ENCODE measurements at regions not wholly inside any gene's neighbourhood (a gene's known extent, or its start where the extent isn't known, plus 50 kb on each side); places are given as distances from the start of the nearest gene placed in this dataset.

GRCh38 chr1:188466539-188466938 is 1637.8 kb downstream of the PLA2G4A start (continued):
- TF ChIP-seq ETS1 (IDR thresholded peaks at IDR 0.05): no peak
- no peak for TF ChIP-seq EZH2phosphoT487 (IDR thresholded peaks at IDR 0.05; ENCODE audit: unreplicated experiment)
- no peak for TF ChIP-seq JUNB (IDR thresholded peaks at IDR 0.05; ENCODE audit: unreplicated experiment)

- no peak overlapping the region for H3K27ac Mint-ChIP-seq
- no peaks in the 10 kb centered on the region for H3K27me3 Mint-ChIP-seq (ENCODE audit: insufficient read depth, low read depth, poor library complexity)
- H3K36me3 Mint-ChIP-seq (ENCODE audit: low read depth): no peaks in the 10 kb centered on the region
- H3K4me2 ChIP-seq: no peak overlapping the region
- ATAC-seq (no peak), DNase-seq (ENCODE audit: low spot score) (no peak)
- H4K20me1 ChIP-seq (replicated peaks; ENCODE audit: insufficient read depth): no peaks in the 10 kb centered on the region
- no peak overlapping the region for H3K27ac ChIP-seq (ENCODE audit: low read depth)
- no peaks in the 10 kb centered on the region for H3K4me1 ChIP-seq (ENCODE audit: insufficient read depth)
- no peaks in the 10 kb centered on the region for H3K9me2 ChIP-seq (ENCODE audit: insufficient read depth)
- H3K9me3 Mint-ChIP-seq: no peaks in the 10 kb centered on the region
- no peaks in the 10 kb centered on the region for H3K4me1 Mint-ChIP-seq
- no peak overlapping the region for H3K4me3 ChIP-seq
- no peak overlapping the region for H3K4me3 Mint-ChIP-seq
- no peaks in the 10 kb centered on the region for H3K79me2 ChIP-seq (replicated peaks; ENCODE audit: insufficient read depth)
- H3K27me3 ChIP-seq (ENCODE audit: insufficient read depth): no peaks in the 10 kb centered on the region
- no peaks in the 10 kb centered on the region for H3K36me3 ChIP-seq (ENCODE audit: insufficient read depth)
- no peaks in the 10 kb centered on the region for H3F3A ChIP-seq (replicated peaks; ENCODE audit: low read depth)
- no peak overlapping the region for H2AFZ ChIP-seq
- no peak for TF ChIP-seq REST (IDR thresholded peaks at IDR 0.05; ENCODE audit: unreplicated experiment)
- TF ChIP-seq ZNF331 (CRISPR knock-in tag; IDR thresholded peaks at IDR 0.05; ENCODE audit: low read depth): no peak
- TF ChIP-seq ZNF114 (CRISPR knock-in tag; IDR thresholded peaks at IDR 0.05): no peak
- no peak for TF ChIP-seq NANOG (IDR thresholded peaks at IDR 0.05; ENCODE audit: borderline replicate concordance)
- no peak for TF ChIP-seq CTCF (conservative IDR thresholded peaks at IDR 0.05; ENCODE audit: low read depth in 2 of 2)
- no peak for TF ChIP-seq STAT1 (IDR thresholded peaks at IDR 0.05; ENCODE audit: unreplicated experiment)
- no peak for TF ChIP-seq ETS1 (IDR thresholded peaks at IDR 0.05)
- TF ChIP-seq EZH2phosphoT487 (IDR thresholded peaks at IDR 0.05; ENCODE audit: unreplicated experiment): no peak
- TF ChIP-seq CREB1 (CRISPR knock-in tag; IDR thresholded peaks at IDR 0.05; ENCODE audit: low read depth): no peak
- TF ChIP-seq EZH2 (IDR thresholded peaks at IDR 0.05; ENCODE audit: low read depth, unreplicated experiment): no peak
- TF ChIP-seq JUNB (IDR thresholded peaks at IDR 0.05; ENCODE audit: unreplicated experiment): no peak
- TF ChIP-seq ZNF462 (CRISPR knock-in tag; IDR thresholded peaks at IDR 0.05): no peak
Measured at GRCh38 chr1:188476606-188477005, 1647.9 kb downstream of the PLA2G4A start.

All from GM23338 (cell line).